ENCODE measurements at regions not wholly inside any gene's neighbourhood (a gene's known extent, or its start where the extent isn't known, plus 50 kb on each side); places are given as distances from the start of the nearest gene placed in this dataset.

- no peak for DNase-seq
Measured at GRCh38 chr12:13668880-13669279, 312.5 kb downstream of the GRIN2B start.

DNA sequence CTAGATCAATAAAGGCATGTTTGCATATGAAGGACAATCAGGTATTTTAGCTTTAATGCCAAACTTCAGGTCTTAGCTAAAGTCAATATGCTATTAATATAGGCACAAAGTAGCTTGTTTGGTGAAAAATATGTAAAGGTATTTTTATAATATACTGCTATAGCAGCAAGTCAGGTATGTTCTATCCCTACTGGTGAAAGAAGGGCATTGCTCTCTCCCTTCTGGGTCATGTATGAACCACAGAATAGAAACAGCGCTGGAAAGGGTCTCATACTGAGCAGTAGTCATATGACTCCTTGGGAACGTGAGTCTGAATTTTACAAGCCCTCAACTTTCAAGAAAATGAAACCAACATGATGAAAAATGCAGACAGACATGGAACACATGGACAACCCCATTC lies 314.6 kb downstream of the GRIN2B start:
- no peak for DNase-seq

DNA sequence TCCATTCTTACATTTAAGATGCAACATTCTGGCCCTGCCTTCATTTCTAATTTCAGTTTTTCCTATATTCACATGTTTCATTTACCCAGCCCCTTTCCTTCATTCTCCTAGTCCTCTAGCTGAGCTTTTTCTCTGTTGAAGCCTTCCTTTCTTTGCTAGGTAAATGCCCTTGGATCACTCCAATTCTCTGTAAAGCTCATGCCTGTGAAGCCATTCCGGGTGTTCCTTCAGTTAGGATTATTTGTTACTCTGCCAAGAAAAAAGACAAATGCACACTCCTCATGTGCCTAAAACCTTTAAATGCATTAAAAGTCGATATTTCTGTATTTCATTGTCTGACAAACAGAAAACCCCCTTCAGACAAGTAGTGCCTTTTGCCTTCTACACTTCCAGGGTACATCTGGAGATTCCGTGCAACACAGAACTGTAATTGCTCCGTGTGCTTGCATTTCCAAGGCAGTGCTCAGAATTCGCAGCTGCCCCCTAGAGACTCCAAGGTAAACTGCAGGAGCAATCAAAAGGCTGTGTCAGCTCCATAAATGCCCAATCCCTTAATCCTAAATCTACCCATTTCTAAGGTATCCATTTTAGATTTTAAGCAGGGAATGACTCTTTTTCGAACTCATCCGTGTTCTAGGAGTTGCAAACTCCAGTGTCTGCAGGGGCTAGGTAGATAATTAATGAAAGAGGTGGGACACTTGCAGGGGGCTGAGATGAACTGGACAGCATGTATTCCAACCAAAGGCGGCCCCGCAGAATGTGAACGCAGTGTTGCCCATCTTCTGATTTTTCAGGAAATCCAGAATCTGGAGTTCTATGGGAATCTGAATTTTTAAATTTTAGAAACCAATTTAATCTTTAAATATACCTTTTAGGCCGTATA lies 320.2 kb downstream of the GRIN2B start:
- no peak for DNase-seq

- no peak for DNase-seq
Measured at GRCh38 chr12:13654456-13654855, 326.9 kb downstream of the GRIN2B start.

- no peak for DNase-seq
Measured at GRCh38 chr12:13652105-13652504, 329.3 kb downstream of the GRIN2B start.

DNA sequence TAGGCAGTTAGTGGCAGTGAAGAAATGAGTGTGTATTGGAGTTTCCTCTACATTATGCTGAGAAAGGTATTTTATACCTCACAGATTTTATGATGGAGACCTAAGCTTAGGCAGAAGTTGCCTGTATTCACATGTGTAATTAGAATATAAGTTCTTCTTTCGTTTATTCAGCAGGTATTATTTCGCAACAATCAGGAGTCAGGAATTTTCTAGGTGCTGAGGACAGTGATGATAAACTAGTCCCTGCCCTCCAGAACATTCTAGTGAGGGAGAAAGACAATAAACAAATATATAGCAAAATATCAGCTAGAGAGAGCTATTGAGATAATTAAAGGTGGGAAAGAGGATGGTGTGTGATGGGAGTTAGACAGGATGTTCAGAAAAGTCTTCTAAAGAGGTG lies 345.7 kb downstream of the GRIN2B start:
- no peak for DNase-seq

GRCh38 chr12:13631873-13632272 lies 349.5 kb downstream of the GRIN2B start:
- no peak for DNase-seq

DNA sequence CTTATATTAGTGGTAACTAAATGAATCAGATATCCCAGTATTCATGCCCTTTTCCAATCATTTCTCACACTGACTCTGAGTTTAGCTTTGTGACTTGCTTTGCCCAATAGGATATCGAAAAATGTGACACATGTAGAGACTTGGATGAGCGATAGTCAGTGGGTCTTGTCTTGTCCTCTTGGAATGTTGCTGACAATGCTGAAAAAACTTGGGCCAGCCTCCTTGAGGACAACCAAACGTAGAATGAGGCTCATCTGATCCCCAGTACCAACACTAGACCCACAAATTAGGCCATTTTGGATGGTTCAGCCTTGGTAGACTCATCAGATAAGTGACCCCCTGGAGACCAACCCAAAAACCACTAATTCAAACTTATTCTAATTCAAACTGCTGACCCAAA lies 351.0 kb downstream of the GRIN2B start:
- no peak for DNase-seq

DNA sequence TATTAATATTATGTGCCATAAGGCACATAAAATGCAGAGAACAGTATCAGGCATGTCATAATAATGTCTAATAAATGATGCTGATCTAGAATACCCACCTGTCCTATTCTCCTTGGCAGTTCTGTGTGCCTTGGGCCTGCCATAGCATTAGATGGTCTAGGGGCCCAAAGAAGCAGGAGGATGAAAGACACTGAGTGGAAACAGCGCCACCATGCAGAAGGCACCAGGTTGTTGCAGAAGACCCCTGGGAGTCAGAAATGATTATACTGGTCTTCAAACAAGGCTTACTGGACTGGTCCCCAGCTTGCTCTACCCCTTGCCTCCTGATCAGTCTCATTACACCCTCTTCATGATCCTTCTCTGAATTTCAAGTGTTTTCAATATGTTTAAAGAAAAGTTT lies 353.3 kb downstream of the GRIN2B start:
- no peak for DNase-seq

DNA sequence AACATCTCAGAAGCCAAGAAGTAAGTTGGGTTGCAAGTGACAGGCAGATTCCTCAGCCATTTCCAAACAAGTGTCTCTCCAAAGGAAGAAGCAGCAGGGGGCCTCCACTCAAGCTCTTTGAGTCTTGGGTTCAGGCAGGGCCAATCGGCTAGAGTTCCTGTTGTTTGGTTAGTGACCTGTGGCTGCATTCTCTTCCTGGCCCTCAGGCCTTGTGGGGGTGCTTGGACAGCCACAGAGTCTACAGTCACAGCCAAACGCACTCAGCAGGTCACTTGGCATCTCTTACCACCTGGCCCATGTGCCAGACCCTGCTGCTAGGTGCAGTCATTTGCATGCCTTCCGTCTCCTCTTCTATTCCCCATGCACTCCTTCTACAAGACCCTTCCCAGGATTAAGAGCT lies 353.9 kb downstream of the GRIN2B start:
- no peak for DNase-seq

DNA sequence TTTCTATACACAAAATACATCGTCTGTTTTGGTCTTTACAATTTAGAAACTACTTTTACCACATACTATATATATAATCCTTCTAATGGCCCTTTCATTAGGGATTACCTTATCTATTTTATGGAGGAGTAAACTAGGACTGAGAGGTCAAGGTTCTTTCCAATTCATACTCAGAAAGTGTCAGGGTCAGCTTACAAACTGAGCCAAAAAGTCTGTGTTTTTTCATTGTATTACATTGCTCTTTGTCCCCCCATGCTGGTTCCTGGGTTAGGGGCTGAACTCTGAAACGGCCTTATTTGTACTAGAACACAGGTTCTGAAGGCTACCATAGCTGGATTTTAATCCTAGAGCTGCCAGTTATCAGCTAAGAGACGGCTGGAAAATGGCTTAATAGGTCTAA lies 368.1 kb downstream of the GRIN2B start:
- no peak for DNase-seq

DNA sequence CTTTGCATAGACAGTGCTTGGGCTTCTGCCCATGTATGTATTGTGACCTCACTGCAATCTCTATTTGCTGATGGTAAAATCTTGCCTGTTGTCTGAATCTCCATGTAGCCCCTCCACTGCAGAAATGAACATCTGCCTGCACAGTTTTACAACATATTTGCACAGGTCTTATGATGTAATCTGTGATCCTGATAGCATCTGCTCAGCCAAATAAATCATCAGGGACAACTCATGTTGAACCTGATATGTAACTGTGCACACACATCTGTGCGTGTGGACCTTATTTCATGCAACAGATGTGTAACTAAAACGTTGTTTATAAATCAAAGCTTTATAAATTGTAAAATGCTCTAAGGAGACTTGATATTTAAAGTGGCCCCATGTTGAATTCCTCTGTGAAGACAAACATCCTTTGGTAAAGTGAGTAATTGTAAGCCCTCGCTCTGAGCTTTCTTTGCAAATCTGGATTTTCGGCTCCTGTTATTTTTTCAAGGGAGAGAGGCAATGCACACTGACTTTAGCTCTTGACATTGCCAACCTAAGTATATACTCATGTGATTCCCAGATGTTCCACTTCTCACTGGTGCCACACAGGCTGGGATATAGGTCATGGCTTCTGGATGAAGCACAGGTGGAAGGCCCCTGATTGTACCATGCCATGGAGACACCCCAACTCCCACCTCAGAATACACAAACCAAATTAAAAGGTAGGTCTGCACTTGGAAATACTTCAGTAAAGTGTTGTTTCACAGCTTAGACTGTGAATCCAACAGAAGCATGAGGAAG lies 371.3 kb downstream of the GRIN2B start:
- no peak for DNase-seq

DNA sequence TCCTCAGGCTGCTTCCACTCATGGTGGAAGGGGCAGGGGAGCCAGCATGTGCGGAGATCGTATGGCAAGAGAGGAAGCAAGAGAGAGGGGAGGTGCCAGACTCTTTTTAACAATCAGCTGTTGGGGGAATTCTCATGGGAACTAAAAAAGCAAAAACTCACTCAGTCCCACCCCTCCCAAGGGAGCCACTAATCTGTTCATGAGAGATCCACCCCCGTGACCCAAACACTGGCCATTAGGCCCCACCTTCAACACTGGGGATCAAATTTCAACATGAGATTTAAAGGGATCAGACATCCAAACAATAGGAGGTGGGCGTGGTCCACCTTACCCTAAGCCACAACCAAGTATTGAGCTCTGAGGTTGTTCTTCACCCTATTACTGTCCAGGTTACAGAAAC lies 375.1 kb downstream of the GRIN2B start:
- DNase-seq, result no peak

DNA sequence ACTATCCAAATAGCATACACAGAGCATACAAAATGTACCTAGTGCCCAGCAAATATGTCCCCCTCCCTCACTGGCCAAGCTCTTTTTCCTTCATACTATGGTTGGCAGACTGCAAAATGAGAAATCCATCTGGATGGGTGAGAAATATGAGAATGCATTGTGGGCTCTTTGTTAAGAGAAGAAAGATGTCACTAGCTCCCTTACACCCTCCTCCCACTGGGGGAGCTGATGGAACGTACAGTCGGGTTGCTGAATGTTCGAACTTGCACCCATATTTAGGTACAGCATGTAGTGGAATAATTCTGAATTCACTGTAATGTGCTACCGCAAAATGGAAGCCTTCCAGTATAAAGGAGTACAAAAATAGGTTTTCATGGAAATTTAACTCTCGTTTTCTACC lies 377.4 kb downstream of the GRIN2B start:
- DNase-seq, result no peak

DNA sequence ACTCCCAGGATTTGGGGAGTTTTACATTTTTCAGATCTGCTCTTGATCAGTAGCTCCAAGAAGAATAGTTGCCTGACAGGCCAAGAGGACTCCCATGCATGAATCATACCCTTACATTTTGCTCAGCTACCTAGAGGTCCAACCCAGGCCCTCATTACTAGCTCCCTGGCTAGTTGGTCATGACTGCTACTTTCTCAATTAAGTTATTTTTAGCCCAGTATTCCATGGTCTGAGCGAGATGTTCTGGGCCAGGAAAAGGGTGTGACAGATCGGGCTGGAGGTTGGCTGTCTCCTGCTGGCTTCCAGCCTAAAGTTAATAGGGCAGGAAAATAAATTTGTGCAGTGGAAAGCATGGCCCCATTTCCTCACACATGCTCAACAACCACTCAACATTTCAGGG lies 379.2 kb downstream of the GRIN2B start:
- DNase-seq, result no peak

DNA sequence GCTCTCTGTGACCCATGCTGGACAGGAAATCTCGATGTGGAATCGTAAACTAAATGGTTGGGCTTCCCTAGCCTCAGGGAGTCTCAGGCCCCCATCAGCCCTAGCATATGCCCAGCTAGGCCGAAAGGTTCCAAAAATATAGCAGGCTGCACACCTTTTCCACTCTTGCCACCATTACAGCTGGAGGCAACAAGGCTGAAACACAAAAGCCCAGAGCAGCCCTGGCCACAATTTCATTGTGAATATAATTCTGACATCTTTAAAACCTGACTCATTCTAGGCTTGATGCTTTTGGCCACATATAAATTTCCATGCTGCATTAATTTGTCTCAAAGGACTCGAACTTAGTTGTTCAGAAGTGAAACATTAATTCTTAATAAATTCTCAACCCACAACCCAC lies 382.2 kb downstream of the GRIN2B start:
- no peak for DNase-seq

GRCh38 chr12:13597837-13598236 lies 383.6 kb downstream of the GRIN2B start:
- DNase-seq, result no peak

DNA sequence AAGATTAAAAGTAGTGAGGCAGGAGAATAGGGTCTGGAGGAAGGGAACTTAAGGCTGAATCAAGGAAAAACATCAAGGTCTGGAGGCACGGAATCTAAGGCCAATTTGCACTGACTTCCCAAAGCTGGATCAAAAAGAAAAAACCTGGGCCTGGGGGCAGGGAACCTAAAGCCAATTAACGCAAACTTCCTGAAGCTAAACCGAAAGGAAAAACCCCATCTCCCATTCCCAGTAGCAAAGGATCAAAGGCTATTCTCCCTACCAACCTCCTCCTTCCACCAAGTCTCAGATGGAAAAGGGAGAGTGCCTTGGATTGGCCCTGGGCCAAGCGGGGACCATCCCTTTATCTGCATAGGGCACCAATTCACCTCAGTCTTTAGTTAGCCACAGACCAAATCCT lies 384.2 kb downstream of the GRIN2B start:
- DNase-seq, result no peak

DNA sequence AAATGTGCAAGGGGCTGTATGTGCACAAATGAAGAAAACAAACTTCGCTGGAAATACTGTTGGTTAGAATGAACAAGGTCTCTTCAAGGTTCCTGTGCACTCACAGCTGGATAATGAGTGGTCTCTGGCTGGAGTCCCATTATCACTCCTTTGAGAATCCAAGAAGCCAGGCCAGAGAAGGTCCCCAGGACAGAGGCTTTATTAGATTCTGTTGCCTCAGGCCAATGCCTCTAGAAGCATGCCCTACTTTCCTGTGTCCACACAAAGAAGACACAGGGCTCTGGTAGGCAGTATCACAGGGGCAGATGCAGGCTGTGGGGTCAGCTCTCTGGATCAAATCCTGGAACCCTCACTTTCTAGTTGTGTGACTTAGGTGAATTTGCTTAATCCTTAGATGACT lies 384.7 kb downstream of the GRIN2B start:
- no peak for DNase-seq

DNA sequence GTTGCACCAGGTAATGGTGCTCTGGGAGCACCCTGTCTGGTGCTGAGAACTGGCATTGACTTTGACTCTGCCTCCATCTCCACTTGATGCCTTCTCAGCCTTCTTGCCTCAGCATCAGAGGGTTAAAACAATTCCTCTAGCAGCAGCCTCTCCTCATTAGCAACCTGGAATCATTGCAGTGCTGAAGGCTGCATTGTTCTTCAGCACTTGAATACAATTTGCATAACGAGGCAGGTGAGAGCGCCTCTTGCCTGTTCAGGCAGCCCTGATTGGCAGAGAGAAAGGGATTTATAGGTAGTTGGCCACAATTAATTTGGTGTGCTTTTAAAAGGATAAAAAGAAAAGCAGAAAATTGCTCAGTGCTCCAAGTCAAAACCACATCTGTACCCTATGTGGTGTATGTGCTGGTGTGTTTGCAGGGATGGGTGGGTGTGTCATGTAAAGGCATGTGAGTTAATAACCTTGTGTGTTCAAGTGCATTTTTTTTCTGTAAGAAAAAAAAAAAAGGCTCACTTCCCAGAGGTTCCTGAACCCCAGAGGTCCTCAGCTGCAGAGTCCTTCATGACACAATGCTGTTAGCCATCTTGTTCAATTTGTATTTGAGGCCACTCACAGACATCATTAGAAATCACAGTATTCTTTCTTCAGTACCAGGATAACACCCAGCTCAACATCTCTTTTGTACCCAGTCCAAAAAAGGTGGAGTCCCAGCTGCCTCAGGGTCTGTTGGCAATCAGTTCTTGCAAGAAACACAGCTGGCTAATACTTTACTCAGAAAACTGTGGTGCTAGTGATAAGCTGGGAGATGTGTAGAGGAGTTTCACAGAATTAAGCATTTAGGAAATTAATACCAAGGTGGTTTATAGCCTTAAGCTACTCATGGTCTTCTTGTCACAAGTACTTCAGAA lies 385.6 kb downstream of the GRIN2B start:
- DNase-seq, result no peak

- no peak for DNase-seq
Measured at GRCh38 chr12:13594731-13595514, 386.5 kb downstream of the GRIN2B start.
